Glomerular endothelial cell (primary cell): ENCODE measurements at regions not wholly inside any gene's neighbourhood (a gene's known extent, or its start where the extent isn't known, plus 50 kb on each side); places are given as distances from the start of the nearest gene placed in this dataset.

Experiments
- DNase-seq: peaks from one replicate; pipeline ENCODE4 v3.0.0-alpha.2; 2011; ENCODE audit warnings: low read depth, low spot score; ENCODE audit errors: extremely low read depth

- DNase-seq: no peak
Measured at GRCh38 chr19:5392486-5392885, 51.9 kb upstream of the PTPRS start.

- DNase-seq: no peak
Measured at GRCh38 chr19:5393088-5393487, 52.5 kb upstream of the PTPRS start.

GRCh38 chr19:5394551-5395505 lies 54.2 kb upstream of the PTPRS start:
- no peak for DNase-seq

GRCh38 chr19:5395556-5395955 lies 54.9 kb upstream of the PTPRS start:
- DNase-seq: no peak

- DNase-seq: no peak
Measured at GRCh38 chr19:5396096-5396939, 55.7 kb upstream of the PTPRS start.

- DNase-seq: no peak
Measured at GRCh38 chr19:5396963-5397362, 56.4 kb upstream of the PTPRS start.

GRCh38 chr19:5397804-5398692 lies 57.2 kb upstream of the ZNRF4 start:
- DNase-seq: no peak

- no peak for DNase-seq
Measured at GRCh38 chr19:5398693-5399057, 56.5 kb upstream of the ZNRF4 start.

- DNase-seq: peak; percentile 48
Measured at GRCh38 chr19:5403968-5404640, 51.1 kb upstream of the ZNRF4 start.
